Adrenal gland (tissue), 9 donors: ENCODE measurements at regions not wholly inside any gene's neighbourhood (a gene's known extent, or its start where the extent isn't known, plus 50 kb on each side); places are given as distances from the start of the nearest gene placed in this dataset.

Source experiments
- DNase-seq, 7 donors: peaks; one replicate each; pipeline ENCODE4 v3.0.0-alpha.2; 2019 to 2020
- H3K27ac ChIP-seq, 5 donors: fragments of 200-600 bp; sonication (generic) in 4 of 5; 1 replicate in 3 of 5; 2 replicates in 2 of 5; pipeline versions ENCODE4 v1.5.1 to v1.8.0; 2016 to 2020; ENCODE audit warnings: mild to moderate bottlenecking in 1 of 5
- H3K27me3 ChIP-seq: fragments of 200-600 bp; 2 replicates; pipeline ENCODE4 v1.8.0; 2021
- H3K36me3 ChIP-seq, 2 donors: fragments of 200-600 bp; replicated peaks in 1 of 2; 1 replicate in 1 of 2; 2 replicates in 1 of 2; pipeline versions ENCODE4 v1.5.1 to v1.8.0; 2018 to 2022
- H3K4me1 ChIP-seq, 2 donors: fragments of 200-600 bp; replicated peaks in 1 of 2; 1 replicate in 1 of 2; 2 replicates in 1 of 2; pipeline versions ENCODE4 v1.5.1 to v1.8.0; 2018 to 2021
- H3K4me3 ChIP-seq, 4 donors: fragments of 200-600 bp; sonication (generic) in 3 of 4; one replicate each; pipeline ENCODE4 v1.5.1; 2016 to 2018
- H3K9me3 ChIP-seq, 3 donors: fragments of 200-600 bp; sonication (generic) in 1 of 3; replicated peaks in 1 of 3; 1 replicate in 2 of 3; 2 replicates in 1 of 3; pipeline versions ENCODE4 v1.5.1 to v1.8.0; 2016 to 2021
- CTCF ChIP-seq, 6 experiments: fragments of 450-650 bp in 4 of 6; fragments of 200-600 bp in 2 of 6; sonication (generic) in 1 of 6; IDR thresholded peaks; 1 replicate in 5 of 6; 2 replicates in 1 of 6; pipeline versions ENCODE4 v1.5.1 to v1.8.0; 2016 to 2021; ENCODE audit warnings: antibody characterized with exemption in 6 of 6, mild to moderate bottlenecking in 2 of 6, moderate library complexity in 1 of 6
- POLR2A ChIP-seq, 2 donors: fragments of 450-650 bp; IDR thresholded peaks; one replicate each; pipeline ENCODE4 v1.6.1; 2017; ENCODE audit warnings: antibody characterized with exemption in 2 of 2, mild to moderate bottlenecking in 2 of 2, moderate library complexity in 1 of 2
- WGBS, 4 donors: extraction: QIAGEN DNeasy Blood & Tissue Kit in 2 of 4; methylation state at CpG; one replicate each; pipeline versions ENCODE4 v1.1.5 to v1.1.7; 2013 to 2017; 5-methylcytosine and 5-hydroxymethylcytosine counted together
- intact Hi-C, 2 donors: fragments of 100-400 bp; cut with DNase I; formaldehyde crosslinking; loops; one replicate each; pipeline versions ENCODE4 v1.14.1 to v1.15.0; 2022 to 2023
- donor health status: healthy with polysubstance abuse.
- donor health status: Bipolar disorder and iron deficiency.
- donor health status: DM: yes; HTN: yes; CAD: no.
- donor health status: DM: no; HTN: no; CAD: no.
- donor health status: DM: no; HTN: no; CAD: no.

GRCh38 chr13:75042807-75043206 lies 439.2 kb downstream of the TBC1D4 start:
- 68 to 85% (median 80%) methylated on average over 1 of the region's 1 CpG for WGBS, 4 donors
- H3K27me3 ChIP-seq: no peaks in the 10 kb centered on the region
- no peaks in the 10 kb centered on the region for H3K36me3 ChIP-seq
- TF ChIP-seq CTCF (IDR thresholded peaks at IDR 0.05) (no peak), POLR2A (IDR thresholded peaks at IDR 0.05) (no peak)
- no peak overlapping the region for H3K27ac ChIP-seq
- no peaks in the 10 kb centered on the region for H3K4me1 ChIP-seq
- intact Hi-C loops: no loop called here
- H3K4me3 ChIP-seq: no peak overlapping the region
- no peaks in the 10 kb centered on the region for H3K9me3 ChIP-seq
- DNase-seq: no peak

GRCh38 chr13:75038393-75039113 lies 443.4 kb downstream of the TBC1D4 start:
- 81 to 100% (median 92%) methylated on average over 1 of the region's 1 CpG for WGBS, 4 donors

GRCh38 chr13:75025956-75026355 lies 456.0 kb downstream of the TBC1D4 start:
- H3K4me1 ChIP-seq: no peaks in the 10 kb centered on the region
- no peak overlapping the region for H3K4me3 ChIP-seq
- no peaks in the 10 kb centered on the region for H3K36me3 ChIP-seq
- intact Hi-C loops: no loop called here
- no peaks in the 10 kb centered on the region for H3K27me3 ChIP-seq
- WGBS, 4 donors: 26 to 41% (median 38%) methylated on average over 2 of the region's 2 CpGs
- no peak for DNase-seq
- no peaks in the 10 kb centered on the region for H3K9me3 ChIP-seq
- H3K27ac ChIP-seq: no peak overlapping the region
- TF ChIP-seq POLR2A (IDR thresholded peaks at IDR 0.05): no peak
- TF ChIP-seq CTCF (IDR thresholded peaks at IDR 0.05): no peak

More at GRCh38 chr13:75038393-75039113, 443.4 kb downstream of the TBC1D4 start:
- Histone ChIP-seq H3K36me3 (no peaks in the 10 kb centered on the region), H3K4me3 (no peak overlapping the region), H3K27ac (no peak overlapping the region), H3K9me3 (peaks cover 0 to 12% (median 0%) of the 10 kb centered on the region in 3 donors), H3K27me3 (no peaks in the 10 kb centered on the region), H3K4me1 (no peaks in the 10 kb centered on the region)
- intact Hi-C loops: no loop called here
- no peak for DNase-seq
- no peak for TF ChIP-seq CTCF (IDR thresholded peaks at IDR 0.05)
- TF ChIP-seq POLR2A (IDR thresholded peaks at IDR 0.05): no peak

GRCh38 chr13:75024602-75025001 lies 457.4 kb downstream of the TBC1D4 start:
- no peak overlapping the region for H3K27ac ChIP-seq
- H3K9me3 ChIP-seq: no peaks in the 10 kb centered on the region
- H3K4me3 ChIP-seq: no peak overlapping the region
- intact Hi-C loops: no loop called here
- no peak for TF ChIP-seq CTCF (IDR thresholded peaks at IDR 0.05)
- TF ChIP-seq POLR2A (IDR thresholded peaks at IDR 0.05): no peak
- no peaks in the 10 kb centered on the region for H3K4me1 ChIP-seq
- H3K27me3 ChIP-seq: no peaks in the 10 kb centered on the region
- DNase-seq: no peak
- WGBS, 4 donors: 74 to 92% (median 80%) methylated on average over 1 of the region's 1 CpG
- no peaks in the 10 kb centered on the region for H3K36me3 ChIP-seq
